Panc1 (cell line): ENCODE measurements at regions not wholly inside any gene's neighbourhood (a gene's known extent, or its start where the extent isn't known, plus 50 kb on each side); places are given as distances from the start of the nearest gene placed in this dataset.

Source experiments
- CTCF ChIP-seq: fragments of 450-650 bp; IDR thresholded peaks from 2 replicates; pipeline ENCODE4 v1.5.1; 2017; ENCODE audit warnings: mild to moderate bottlenecking
- POLR2AphosphoS5 ChIP-seq: IDR thresholded peaks from 2 replicates; pipeline ENCODE4 v1.6.1; 2012; ENCODE audit warnings: mild to moderate bottlenecking, low read depth, low read length, moderate library complexity
- SIN3A ChIP-seq: IDR thresholded peaks from 2 replicates; pipeline ENCODE4 v1.6.1; 2012; ENCODE audit warnings: low read depth, mild to moderate bottlenecking, low read length, moderate library complexity, borderline replicate concordance; ENCODE audit not compliant: insufficient read depth
- TCF7L2 ChIP-seq: IDR thresholded peaks from 2 replicates; pipeline ENCODE4 v1.6.1; 2011; ENCODE audit warnings: mild to moderate bottlenecking, low read depth, low read length, inconsistent platforms

DNA sequence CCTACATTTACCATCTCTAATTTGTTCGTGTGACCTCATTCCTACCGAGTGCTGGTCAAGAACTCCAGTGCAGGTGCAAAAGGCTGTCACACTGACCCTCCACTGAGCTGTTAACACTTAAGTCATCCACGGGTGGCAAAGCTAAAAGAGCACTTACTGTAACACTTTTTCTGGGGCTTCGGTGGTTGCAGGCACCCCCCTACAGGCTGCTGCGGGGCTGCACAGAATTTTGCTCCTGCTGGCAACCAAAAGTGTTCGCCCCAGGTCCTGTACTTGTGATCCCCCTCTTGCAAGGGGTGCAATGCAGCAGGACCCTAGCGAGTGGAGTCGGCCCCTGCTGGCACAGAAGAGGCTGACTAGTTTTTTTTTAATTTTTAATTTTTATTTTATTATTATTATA is 298.9 kb upstream of the CNTNAP2 start:
- TF ChIP-seq POLR2AphosphoS5 (no peak), SIN3A (no peak), CTCF (no peak), TCF7L2 (no peak)
